Activated CD4-positive, alpha-beta T cell treated with anti-CD3 and anti-CD28 coated beads, Interleukin-2, Interleukin-4, amounts not matched to agents 100 ng/mL and 50 ng/mL, durations not matched to agents 16 hours and 8 hours (primary cell): ENCODE measurements at regions not wholly inside any gene's neighbourhood (a gene's known extent, or its start where the extent isn't known, plus 50 kb on each side); places are given as distances from the start of the nearest gene placed in this dataset.

Experiments
- DNase-seq: peaks from one replicate; pipeline ENCODE4 v3.0.0-alpha.2; 2020; ENCODE audit warnings: low spot score

GRCh38 chr20:24166412-24166811 is 177.8 kb upstream of the GGTLC1 start:
- no peak for DNase-seq

GRCh38 chr20:24166123-24166381 is 177.5 kb upstream of the GGTLC1 start:
- DNase-seq: no peak

- DNase-seq: no peak
Measured at GRCh38 chr20:24165301-24166122, 176.9 kb upstream of the GGTLC1 start.

GRCh38 chr20:24164360-24164759 is 175.8 kb upstream of the GGTLC1 start:
- peak; percentile 10 for DNase-seq

- no peak for DNase-seq
Measured at GRCh38 chr20:24163506-24163905, 174.9 kb upstream of the GGTLC1 start.

- DNase-seq: peak; percentile 14
Measured at GRCh38 chr20:24160563-24161281, 172.1 kb upstream of the GGTLC1 start.

- no peak for DNase-seq
Measured at GRCh38 chr20:24158281-24158680, 169.7 kb upstream of the GGTLC1 start.

- DNase-seq: peak; percentile 27
Measured at GRCh38 chr20:24157213-24157612, 168.6 kb upstream of the GGTLC1 start.

GRCh38 chr20:24153101-24154040 is 164.8 kb upstream of the GGTLC1 start:
- no peak for DNase-seq

GRCh38 chr20:24151621-24152294 is 163.2 kb upstream of the GGTLC1 start:
- DNase-seq: no peak

GRCh38 chr20:24150406-24150805 is 161.8 kb upstream of the GGTLC1 start:
- DNase-seq: no peak

GRCh38 chr20:24149881-24150307 is 161.3 kb upstream of the GGTLC1 start:
- DNase-seq: no peak

GRCh38 chr20:24149175-24149574 is 160.6 kb upstream of the GGTLC1 start:
- no peak for DNase-seq

GRCh38 chr20:24148372-24148771 is 159.8 kb upstream of the GGTLC1 start:
- DNase-seq: peak; percentile 4

- DNase-seq: no peak
Measured at GRCh38 chr20:24147961-24148360, 159.4 kb upstream of the GGTLC1 start.

- no peak for DNase-seq
Measured at GRCh38 chr20:24147479-24147878, 158.9 kb upstream of the GGTLC1 start.

GRCh38 chr20:24146231-24146634 is 157.7 kb upstream of the GGTLC1 start:
- no peak for DNase-seq

GRCh38 chr20:24144371-24144770 is 155.8 kb upstream of the GGTLC1 start:
- DNase-seq: no peak

GRCh38 chr20:24141111-24141510 is 152.5 kb upstream of the GGTLC1 start:
- no peak for DNase-seq

GRCh38 chr20:24139846-24140245 is 151.3 kb upstream of the GGTLC1 start:
- no peak for DNase-seq

GRCh38 chr20:24138951-24139350 is 150.4 kb upstream of the GGTLC1 start:
- DNase-seq: no peak
